ENCODE measurements at regions not wholly inside any gene's neighbourhood (a gene's known extent, or its start where the extent isn't known, plus 50 kb on each side); places are given as distances from the start of the nearest gene placed in this dataset.

- ATAC-seq: no peak
- H4K20me1 ChIP-seq (ENCODE audit: control insufficient read depth, insufficient read depth): no peaks in the 10 kb centered on the region
- no TSS peak for BruUV-seq (replicated peaks)
- ChIA-PET RAD21 (ENCODE audit: unreplicated experiment) (no interaction called here), SMC1A (ENCODE audit: uncharacterized antibody, unreplicated experiment) (no interaction called here), POLR2A (no interaction called here), CTCF (no interaction called here)
- 45% methylated on average over 8 of the region's 8 CpGs for WGBS (ENCODE audit: insufficient coverage, insufficient replicate concordance, low lambda C conversion rate, missing lambda C conversion rate)
- no peak overlapping the region for H3K9ac ChIP-seq (ENCODE audit: control insufficient read depth, insufficient read depth, low read length)
- no peaks in the 10 kb centered on the region for H3K36me3 ChIP-seq (ENCODE audit: control insufficient read depth in 2 of 2, insufficient read depth in 2 of 2, low read length in 1 of 2)
- H3K27me3 ChIP-seq (replicated peaks in 1 of 2; ENCODE audit: control insufficient read depth in 2 of 2, insufficient read depth in 2 of 2, low read length in 1 of 2): no peaks in the 10 kb centered on the region
- DNase-seq (ENCODE audit: low read depth, low spot score): no peak
- H3K27ac ChIP-seq (ENCODE audit: control insufficient read depth, insufficient read depth): no peak overlapping the region
- H3K4me1 ChIP-seq (ENCODE audit: control insufficient read depth, insufficient read depth, low read length): no peaks in the 10 kb centered on the region
- intact Hi-C loops (cut with micrococcal nuclease; ENCODE audit: unreplicated experiment): no loop called here
- H3K79me2 ChIP-seq (ENCODE audit: control insufficient read depth, insufficient read depth, low read length): no peaks in the 10 kb centered on the region
- in situ Hi-C loops (cut with MboI): no loop called here
- no peak overlapping the region for H3K4me2 ChIP-seq (ENCODE audit: control insufficient read depth, insufficient read depth)
- no peak overlapping the region for H2AFZ ChIP-seq (ENCODE audit: control insufficient read depth, low read depth, low read length)
- no peaks in the 10 kb centered on the region for H3K9me3 ChIP-seq (replicated peaks; ENCODE audit: control insufficient read depth, insufficient read depth, low read length)
- FAIRE-seq: no peak
- no peak overlapping the region for H3K4me3 ChIP-seq
- TF ChIP-seq CREB1 (IDR thresholded peaks at IDR 0.05; ENCODE audit: low read depth) (no peak), CBX3 (IDR thresholded peaks at IDR 0.05; ENCODE audit: borderline replicate concordance, low read depth) (no peak), IKZF1 (conservative IDR thresholded peaks at IDR 0.05) (no peak), ZBTB11 (CRISPR knock-in tag; IDR thresholded peaks at IDR 0.05) (no peak), PML (IDR thresholded peaks at IDR 0.05; ENCODE audit: low read length) (no peak), MLLT1 (IDR thresholded peaks at IDR 0.05) (no peak), TAF1 (IDR thresholded peaks at IDR 0.05; ENCODE audit: borderline replicate concordance, low read depth, low read length) (no peak), TCF3 (IDR thresholded peaks at IDR 0.05; ENCODE audit: borderline replicate concordance, insufficient read depth, low read depth, low read length) (no peak), ZNF24 (IDR thresholded peaks at IDR 0.05) (no peak), BHLHE40 (IDR thresholded peaks at IDR 0.05; ENCODE audit: borderline replicate concordance in 1 of 2, low read depth in 2 of 2, low read length in 1 of 2) (no peak), ZNF687 (IDR thresholded peaks at IDR 0.05) (no peak), NFIC (IDR thresholded peaks at IDR 0.05; ENCODE audit: low read depth, low read length) (no peak), EP300 (IDR thresholded peaks at IDR 0.05; ENCODE audit: borderline replicate concordance in 1 of 2, control insufficient read depth in 1 of 2, low read depth in 2 of 2, low read length in 2 of 2) (no peak)
These were observed 109.1 kb upstream of the RPS23 start for GRCh38 chr5:82387001-82387818.

All from GM12878 (cell line).